Body of pancreas (tissue), 4 donors: ENCODE measurements at regions not wholly inside any gene's neighbourhood (a gene's known extent, or its start where the extent isn't known, plus 50 kb on each side); places are given as distances from the start of the nearest gene placed in this dataset.

ENCODE experiments used
- CTCF ChIP-seq, 7 experiments: fragments of 450-650 bp in 4 of 7; fragments of 200-600 bp in 3 of 7; sonication (generic) in 3 of 7; IDR thresholded peaks; one replicate each; pipeline ENCODE4 v1.5.1; 2016 to 2019; ENCODE audit warnings: antibody characterized with exemption in 7 of 7
- POLR2A ChIP-seq, 3 donors: fragments of 450-650 bp; IDR thresholded peaks; one replicate each; pipeline ENCODE4 v1.6.1; 2016; ENCODE audit warnings: antibody characterized with exemption in 3 of 3, mild to moderate bottlenecking in 2 of 3

DNA sequence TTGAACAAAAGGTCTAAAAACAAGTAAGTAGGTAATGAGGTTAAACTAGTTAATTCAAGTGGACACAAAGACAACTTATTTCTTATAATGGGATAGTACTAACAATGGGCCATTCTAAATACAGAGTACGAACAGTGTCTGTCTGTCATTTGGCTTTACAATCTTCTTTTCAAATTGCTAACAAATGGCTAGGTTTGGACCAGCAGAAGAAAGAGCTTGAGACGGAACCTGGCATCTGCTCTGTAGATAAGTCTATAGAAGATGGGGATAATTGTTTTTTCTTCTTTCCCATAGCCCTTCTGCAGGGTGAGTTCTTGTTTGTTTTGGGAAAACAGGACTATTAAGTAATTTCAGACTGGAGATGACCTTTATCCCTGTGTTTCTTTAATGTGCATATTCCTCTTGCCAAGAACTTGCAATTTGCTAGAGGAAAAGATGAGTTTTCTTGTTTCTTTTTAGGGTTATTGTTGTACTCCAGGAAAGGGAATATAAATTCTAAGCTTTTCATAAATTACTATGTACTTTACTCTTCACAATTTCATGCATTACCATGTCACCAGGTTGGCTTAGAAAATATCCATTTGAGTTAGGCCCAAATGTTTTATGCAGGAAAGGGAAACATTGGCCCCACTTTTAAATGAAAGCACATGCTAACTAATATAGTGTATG, 500.5 kb upstream of the SYT4 start:
- no peak for TF ChIP-seq CTCF (IDR thresholded peaks at IDR 0.05)
- no peak for TF ChIP-seq POLR2A (IDR thresholded peaks at IDR 0.05)
